ENCODE measurements at regions not wholly inside any gene's neighbourhood (a gene's known extent, or its start where the extent isn't known, plus 50 kb on each side); places are given as distances from the start of the nearest gene placed in this dataset.
"Not testable (repeated sequence)": the region's sequence is repeated elsewhere in the genome, so short reads cannot be mapped to it uniquely, and the experiment has no call there.

DNA sequence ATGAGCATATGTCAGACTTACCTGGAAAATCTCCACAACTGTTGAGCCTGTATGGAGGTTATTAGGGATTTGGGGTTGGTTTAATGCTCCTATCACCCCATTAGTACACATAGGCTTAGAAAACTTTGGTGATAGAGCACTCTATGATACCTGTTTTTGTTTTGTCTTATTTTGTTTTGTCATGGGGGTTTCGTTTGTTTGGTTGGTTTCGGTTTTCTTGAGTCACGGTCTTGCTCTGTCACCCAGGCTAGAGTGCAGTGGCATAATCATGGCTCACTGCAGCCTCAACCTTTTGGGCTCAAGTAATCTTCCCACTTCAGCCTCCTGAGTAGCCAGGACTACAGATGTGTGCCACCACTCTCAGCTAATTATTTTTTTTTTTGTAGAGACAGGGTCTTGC lies 70.0 kb downstream of the MZT1 start:
- no peak for DNase-seq (ENCODE audit: low spot score)

DNA sequence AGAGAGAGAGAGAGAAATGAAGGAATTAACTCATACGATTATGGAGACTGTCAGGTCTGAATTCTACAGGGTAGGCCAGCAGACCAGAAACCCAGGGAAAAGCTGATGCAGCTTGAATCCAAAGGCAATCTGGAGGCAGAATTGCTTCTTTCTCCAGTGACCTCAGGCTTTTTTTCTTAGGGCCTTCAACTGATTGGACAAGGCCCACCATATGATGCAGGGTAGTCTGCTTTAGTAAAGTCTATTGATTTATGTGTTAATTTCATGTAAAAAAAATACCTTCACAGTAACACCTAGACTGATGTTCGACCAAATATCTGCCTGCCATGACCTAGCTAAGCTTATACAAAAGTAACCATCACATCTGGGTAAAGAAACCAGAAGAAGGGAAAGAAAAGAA lies 71.1 kb downstream of the MZT1 start:
- DNase-seq (ENCODE audit: low spot score): no peak

DNA sequence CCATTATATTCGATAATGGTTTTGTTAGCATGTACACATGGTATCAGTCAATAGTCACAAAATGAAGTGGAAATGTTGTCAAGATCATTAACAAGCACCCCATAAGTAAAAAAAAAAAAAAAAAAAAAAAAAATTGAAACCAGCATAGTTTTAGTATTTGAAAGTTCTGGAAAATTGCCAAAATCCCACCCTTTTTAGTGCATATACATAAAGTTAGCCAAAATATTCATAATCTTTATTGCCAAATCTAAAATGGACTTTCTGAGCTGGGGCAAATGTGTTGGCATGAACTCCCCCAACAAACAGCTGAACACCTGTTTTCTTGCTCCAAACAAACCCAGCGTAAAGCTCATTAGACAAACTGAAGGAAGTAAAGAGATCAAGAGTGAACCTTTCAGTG lies 73.9 kb downstream of the MZT1 start:
- no peak for DNase-seq (ENCODE audit: low spot score)

DNA sequence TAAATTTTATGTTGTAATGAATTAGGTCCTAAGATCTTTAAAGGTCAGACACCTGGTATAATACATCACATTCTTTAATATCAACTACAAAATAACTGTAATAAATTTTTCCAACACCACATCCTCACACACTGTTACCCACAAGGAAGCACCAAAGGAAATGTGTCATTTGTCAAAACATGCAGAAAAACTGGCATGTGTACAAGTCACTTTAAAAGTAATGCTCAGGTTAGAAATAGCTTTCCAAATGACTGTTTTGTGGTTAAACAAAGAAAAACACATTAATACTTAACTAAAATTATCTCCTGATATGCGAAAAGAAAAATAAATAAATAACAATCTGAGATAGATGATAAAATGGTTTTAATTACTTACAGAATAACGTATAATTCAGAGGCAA lies 74.7 kb downstream of the MZT1 start:
- DNase-seq (ENCODE audit: low spot score): no peak

DNA sequence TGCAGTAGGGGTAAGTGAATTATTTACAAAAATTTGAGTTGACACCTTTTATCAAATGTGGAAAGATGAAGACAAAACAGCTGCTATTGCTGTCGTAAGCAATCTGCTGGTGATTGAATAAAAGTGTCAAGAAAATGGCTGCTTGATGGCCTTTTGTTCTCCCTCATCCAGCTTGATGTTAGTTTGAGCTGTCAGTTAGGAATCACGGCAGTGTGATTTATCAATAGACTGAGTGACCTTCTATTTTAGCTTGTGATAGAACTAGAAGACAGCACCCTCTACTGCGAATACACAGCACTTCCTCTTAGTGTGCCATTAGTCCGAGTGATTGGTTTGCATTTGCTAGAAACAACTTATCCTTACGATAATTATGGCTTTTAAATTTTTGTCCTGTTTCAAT lies 76.3 kb downstream of the MZT1 start:
- DNase-seq (ENCODE audit: low spot score): no peak

DNA sequence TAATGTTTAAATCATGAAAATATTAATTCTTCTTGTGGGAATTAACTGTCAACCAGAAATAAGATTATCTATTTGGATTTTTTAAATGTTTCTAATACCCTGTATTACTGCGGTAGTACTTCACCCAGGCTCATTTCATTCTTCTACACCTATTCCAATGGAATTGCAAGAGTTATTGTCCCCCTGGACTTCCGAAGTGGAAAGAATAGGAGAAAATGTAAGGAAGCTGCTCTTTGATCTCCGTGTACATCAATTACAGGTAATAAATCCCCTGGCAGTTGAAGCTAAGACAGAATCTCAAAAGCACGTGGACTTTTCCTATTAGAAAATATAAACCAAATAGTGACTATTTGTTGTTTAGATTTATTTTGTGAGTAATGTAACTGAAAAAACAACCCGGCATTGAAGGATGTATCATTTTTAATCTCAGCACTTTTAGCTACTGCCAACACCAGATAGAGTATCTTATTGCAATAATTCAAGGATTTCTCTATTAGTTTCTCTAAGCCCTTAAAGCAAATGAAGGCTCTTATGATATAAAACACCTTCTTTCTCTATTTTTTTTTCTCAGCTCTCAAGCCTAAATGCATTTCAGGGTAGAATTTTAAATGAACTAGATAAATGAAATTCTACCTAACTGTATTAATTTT lies 77.3 kb downstream of the MZT1 start:
- DNase-seq (ENCODE audit: low spot score): no peak

DNA sequence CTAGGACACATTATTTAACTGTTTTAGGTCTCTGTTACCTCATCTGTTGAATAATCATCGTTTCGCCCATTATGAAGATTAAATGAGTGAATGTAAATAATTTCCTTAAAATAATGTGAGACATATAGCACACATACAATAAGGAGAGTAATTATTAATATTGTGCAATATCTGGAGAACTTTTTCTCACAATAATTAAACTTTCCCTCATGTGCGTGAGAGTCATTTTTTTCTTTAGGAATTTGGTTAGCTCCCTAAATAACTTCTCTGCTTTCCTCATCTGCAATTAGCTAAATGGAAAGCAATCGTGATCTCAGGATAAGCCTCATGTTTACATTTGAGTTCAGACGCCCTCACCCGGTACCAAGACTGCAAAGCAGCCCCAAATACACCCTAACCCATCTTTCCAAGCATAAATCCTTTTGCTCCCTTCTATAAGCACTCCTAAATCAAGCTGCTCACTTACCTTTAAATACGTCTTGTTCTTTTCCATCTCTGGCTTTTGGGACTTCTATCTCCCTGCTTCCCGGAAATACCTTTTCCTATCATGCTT lies 78.8 kb downstream of the MZT1 start:
- DNase-seq (ENCODE audit: low spot score): no peak

DNA sequence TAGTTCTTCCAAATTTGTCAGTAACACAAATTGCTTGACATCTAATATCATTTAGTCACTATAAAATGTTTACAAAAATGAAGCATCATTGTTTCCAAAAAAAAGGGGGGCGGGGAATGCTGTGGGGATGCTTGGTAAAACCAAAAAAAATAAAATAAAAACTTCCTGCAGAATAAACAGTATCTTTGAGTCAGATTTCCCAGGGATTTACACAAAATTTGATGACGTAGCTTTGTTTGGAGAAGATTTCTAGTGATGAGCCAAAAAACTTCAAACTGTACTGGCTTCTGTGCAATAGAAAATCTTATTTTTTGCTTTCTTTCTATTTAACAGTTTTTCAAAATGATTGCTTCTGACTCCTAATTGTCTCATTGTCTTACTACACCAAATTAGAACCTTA lies 80.0 kb downstream of the MZT1 start:
- DNase-seq (ENCODE audit: low spot score): no peak

DNA sequence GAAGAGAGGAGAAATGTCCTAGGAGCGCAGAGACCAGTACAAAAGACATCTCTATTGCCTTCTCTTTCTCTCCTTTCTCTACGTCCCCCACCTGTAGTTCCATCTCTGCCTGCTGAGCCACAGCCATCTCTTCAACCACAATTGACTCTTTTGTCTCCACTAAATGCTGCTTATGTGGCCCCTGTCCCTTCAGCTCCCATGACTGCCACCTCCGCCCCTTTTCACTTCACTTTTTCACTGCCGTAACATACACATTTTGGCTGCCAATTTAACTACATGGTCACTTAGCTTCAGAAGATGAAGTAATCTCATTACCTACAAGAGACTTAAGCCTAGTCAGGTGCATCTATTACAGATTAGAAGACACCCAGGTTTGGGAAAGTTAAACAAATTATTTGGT lies 81.9 kb downstream of the MZT1 start:
- DNase-seq (ENCODE audit: low spot score): no peak

DNA sequence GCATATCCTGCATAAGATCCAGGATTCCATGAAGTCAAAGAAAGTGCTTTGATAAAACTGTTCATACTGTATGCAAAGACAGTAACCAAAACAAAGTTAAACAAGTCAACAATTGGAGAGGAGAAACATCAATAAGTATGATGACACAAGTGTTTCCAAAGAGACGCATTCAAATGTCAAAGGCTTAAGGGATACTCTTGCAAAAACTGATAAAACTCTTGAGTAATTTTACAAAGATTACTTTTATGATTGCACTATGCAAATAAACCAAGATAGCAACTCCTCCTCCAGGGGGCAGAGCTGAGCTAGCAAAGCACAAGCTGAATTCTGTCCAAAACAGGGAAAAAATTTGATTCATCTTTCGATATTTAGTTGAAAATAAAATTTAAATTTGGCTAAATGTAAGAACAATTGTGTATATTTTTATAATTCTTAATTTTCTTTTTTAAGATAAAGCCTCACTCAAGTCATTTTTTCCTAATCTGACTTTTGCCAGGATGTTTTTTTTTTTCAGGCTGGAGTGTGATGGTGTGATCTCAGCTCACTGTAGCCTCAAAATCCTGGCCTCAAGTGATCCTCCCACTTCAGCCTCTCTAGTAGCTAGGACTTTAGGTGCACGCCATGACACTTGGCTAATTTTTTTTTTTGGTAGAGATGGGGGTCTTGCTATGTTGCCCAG lies 84.0 kb downstream of the MZT1 start:
- peak; percentile 17 for DNase-seq (ENCODE audit: low spot score)

DNA sequence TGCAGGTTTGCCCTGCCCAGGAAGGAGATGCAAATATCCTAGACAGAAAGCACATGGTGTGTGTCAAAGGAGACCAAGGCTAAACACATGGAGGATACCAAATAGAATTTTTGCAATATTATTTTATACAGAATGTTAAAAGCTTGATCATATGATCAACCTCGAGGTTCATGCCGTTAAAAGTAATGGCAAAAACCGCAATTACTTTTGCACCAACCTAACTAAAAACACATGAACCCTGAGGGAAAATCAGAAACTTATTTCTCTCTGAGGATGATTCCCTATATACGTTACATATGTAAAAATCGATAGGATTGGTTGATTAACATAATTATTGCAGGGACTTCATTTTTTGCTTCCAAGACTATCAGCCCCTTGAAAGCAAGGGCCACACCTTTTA lies 88.1 kb downstream of the MZT1 start:
- no peak for DNase-seq (ENCODE audit: low spot score)

DNA sequence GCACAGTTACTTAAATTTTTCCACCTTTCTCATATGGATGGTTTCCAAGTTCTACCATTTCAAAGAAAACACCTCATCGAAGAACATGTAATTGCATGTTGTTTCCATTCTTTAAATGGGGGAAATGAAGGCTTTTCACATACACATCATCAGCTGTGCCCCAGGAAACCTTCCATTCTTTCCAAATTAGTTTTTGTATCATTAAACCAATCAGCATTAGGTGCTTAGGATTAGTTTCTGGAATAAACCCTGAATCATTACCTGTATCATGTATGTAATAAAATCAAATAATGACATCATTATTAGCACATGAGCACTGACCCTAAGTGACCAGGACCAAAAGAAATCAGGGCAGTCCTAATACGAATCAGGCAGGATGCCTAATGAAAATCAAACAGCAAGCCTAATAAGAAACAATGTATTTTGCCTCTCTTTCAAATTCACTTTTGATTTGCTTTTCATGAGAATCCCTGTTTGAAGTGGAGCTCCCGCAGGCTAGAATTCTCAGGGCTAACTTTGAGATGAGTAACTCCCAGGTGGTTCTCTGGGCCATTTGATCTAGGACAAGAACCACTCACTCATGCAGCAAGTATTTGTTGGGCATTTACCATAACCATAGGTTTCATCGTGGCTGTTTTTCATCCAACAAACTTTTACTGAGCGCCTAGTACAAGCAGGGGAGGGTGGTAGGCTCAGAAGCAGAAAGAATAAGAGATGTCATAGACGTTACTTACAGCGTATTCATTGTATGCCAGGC lies 89.2 kb downstream of the MZT1 start:
- no peak for DNase-seq (ENCODE audit: low spot score)

DNA sequence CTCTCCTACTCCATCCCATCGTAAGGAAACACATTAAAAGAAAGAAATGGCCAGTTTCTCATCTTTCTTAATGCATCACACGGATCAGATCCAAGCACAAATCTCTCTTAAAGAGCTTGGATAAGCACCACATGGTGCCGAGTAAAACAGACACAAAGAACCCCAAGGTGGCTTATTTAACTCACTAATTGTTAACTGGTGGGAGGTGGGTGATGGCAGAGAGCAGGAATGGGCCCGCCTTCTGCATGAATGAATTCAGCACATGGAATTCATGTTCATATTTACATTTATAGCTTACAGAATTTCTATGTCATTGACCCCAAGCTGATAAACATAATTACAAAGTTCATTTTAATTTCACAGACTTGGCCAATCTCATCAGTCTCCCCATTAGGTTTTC lies 89.9 kb downstream of the MZT1 start:
- DNase-seq (ENCODE audit: low spot score): no peak

DNA sequence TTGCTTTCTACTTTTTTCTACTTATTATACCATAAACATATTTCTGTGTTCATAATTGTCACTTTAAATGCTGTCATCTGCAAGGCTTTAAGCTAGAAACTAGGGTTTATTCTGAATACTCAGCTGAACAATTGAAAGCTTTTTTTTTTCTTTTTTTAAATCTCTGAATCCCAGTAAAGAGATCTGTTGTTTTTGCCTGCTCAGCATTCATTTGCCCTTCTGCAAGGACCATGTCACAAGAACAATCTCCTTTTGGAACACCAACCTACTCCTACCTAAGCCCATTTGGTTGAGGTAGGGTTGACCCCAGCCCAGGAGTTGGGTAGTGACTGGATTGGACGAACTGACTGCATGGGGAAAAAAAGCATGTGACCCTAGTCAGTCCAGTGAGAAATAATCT lies 92.6 kb downstream of the MZT1 start:
- no peak for DNase-seq (ENCODE audit: low spot score)

DNA sequence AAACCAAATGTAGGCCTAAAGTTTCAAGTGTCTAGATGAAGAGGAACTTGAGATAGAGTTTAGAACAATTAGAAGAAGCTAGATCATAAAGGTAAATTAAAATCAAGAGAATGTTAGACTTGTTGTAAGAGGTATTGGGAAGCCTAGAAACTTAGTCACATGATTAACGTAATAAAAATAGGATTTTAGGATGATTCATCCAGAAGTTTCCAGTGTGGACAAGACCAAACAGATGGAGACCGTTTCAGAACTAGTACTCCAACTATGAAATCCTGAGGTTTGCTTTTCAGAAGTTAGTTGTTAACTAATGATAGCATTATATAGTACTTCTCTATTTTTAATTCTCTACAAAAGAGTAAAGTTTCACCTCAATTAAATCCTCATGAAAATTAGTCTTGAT lies 104.9 kb downstream of the MZT1 start:
- no peak for DNase-seq (ENCODE audit: low spot score)

DNA sequence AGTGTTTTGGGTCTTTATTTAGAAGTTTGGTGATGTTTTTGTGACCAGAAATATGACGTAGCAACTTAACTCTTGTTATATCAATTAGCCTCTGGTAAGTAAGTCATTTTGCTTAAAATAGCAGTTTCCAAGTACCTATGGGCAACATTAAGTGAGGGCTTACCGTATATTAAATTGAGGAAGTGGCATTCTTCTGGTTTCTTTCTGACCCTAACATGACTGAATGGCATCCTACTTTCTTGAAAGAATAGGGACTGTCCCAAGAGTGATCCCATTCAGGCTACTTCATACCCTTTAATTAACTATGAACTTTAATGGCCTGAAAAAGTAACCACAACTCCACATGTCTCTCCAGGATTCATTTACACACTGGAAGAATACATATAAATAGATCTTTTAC lies 106.6 kb downstream of the MZT1 start:
- DNase-seq (ENCODE audit: low spot score): no peak

DNA sequence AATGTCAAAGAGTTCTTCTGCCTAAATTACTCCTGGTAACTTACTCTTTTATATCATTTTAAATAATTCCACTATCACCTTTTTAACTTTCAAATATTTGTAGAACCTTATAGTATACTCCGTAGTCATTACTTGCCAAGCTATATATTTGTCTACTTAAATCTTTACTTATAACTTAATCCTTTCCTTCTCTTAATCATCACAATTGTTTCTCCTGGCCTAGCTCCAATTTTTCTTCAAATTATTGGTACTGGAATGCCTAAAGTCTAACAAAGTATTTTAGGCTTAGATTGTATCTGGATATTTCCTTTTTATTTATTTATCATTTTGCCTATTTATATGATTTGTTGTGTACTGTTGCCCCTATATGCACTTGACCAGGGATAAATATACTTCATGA lies 109.5 kb downstream of the MZT1 start:
- no peak for DNase-seq (ENCODE audit: low spot score)

DNA sequence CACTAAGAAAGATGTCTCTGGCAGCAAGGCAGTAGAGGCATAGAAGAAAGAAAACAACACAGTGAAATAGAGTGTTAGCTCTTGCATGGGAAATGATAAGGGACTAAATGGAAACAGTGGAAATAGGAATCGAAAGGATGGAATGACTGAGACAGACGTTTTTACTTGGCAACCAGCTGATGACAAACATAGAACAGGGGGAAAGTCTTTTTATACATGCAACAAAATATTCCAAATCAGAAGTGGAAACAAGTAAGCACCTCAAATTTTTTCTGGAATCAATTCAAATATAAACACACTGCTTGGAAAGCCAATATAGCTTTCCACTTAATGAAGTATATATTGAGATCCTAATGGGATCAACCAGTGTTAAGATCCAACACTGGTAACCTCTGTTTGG lies 110.2 kb downstream of the MZT1 start:
- DNase-seq (ENCODE audit: low spot score): no peak

DNA sequence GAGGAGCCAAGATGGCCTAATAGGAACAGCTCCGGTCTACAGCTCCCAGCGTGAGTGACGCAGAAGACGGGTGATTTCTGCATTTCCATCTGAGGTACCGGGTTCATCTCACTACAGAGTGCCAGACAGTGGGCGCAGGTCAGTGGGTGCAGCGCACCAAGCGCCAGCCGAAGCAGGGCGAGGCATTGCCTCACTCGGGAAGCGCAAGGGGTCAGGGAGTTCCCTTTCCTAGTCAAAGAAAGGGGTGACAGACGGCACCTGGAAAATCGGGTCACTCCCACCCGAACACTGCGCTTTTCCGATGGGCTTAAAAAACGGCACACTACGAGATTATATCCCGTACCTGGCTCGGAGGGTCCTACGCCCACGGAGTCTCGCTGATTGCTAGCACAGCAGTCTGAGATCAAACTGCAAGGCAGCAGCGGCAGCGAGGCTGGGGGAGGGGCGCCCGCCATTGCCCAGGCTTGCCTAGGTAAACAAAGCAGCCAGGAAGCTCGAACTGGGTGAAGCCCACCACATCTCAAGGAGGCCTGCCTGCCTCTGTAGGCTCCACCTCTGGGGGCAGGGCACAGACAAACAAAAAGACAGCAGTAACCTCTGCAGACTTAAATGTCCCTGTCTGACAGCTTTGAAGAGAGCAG lies 117.1 kb downstream of the MZT1 start:
- not testable (repeated sequence) for DNase-seq (ENCODE audit: low spot score)

DNA sequence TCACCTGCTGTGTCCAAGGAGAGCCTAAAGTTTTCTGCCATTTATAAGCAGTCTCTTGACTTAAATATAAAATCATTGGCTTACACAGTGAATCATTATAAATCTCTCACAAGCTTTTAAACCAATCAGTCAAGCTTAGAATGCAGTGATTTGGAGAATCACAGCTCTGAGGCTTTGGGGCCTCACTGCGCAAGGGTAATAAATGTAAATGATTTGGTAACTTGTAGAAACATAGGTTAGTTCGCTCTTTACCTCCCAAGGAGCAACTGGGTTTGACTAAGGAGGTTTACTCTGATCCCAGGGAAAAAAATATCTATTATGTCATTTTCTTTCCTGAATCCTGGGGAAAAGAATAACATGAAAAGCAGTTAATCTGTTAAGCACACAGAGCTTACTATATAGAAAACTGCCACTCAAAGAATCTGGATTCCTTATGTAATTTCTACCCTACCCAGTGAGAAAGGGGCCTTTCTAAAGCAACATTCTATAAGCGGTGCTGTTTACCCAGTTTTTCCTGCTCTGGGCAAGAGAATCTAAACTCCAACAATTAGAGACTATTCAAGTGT lies 128.2 kb downstream of the MZT1 start:
- DNase-seq (ENCODE audit: low spot score): no peak

DNA sequence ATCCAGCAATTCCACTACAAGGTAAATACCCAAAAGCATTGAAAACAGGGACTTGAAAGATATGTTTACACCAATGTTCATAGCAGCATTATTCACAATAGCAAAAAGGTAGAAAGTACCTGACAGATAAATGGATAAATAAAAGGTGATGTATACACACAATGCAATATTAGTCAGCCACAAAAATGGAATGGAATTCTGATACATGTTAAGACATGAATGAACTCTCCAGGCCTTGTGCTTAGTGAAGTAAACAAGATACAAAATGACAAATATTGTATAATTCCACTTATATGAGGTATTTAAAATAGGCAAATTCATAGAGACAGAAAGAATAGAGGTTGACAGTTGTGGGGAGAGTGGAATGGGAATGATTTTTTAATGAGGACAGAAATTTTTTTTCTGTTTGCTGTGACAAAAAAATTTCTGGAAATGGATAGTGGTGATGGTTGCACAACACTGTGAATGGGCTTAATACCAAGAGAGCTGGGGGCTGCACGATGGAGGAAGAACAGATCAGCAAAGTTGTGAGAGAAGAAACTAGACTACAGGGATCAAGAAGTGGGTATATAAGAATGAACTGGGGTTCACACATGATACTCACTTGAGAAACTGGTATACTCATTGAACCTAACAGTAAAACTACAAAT lies 137.2 kb downstream of the MZT1 start:
- DNase-seq (ENCODE audit: low spot score): no peak

DNA sequence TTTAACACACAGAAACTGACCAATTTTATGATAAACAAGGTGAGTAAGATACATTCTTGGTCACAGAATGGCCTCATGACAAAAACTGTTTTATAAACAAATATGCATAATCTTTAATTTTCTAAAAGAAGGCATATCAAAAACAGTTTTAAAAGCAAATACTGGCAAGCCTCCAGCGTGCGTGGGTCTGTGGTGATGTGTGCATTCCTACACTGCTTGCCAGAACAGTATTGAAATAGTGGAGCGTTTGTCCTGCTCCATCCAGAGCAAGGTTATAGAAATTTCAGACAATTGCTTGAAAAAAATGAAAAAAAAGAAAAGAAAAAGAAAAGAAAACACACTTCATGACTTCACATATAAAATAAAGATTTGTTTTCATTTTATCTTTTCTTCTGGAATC lies 140.9 kb downstream of the MZT1 start:
- no peak for DNase-seq (ENCODE audit: low spot score)
